Body of pancreas (tissue), 4 donors: ENCODE measurements at regions not wholly inside any gene's neighbourhood (a gene's known extent, or its start where the extent isn't known, plus 50 kb on each side); places are given as distances from the start of the nearest gene placed in this dataset.

Source experiments
- ATAC-seq: fragments of 150-250 bp; one replicate; pipeline ENCODE4 v1.9.1; 2016
- DNase-seq, 4 donors: peaks; one replicate each; pipeline ENCODE4 v3.0.0-alpha.2; 2019
- H3K27ac ChIP-seq, 4 donors: fragments of 200-600 bp; sonication (generic); 1 replicate in 3 of 4; 2 replicates in 1 of 4; pipeline versions ENCODE4 v1.5.1 to v1.6.1; 2016 to 2019; ENCODE audit warnings: mild to moderate bottlenecking in 1 of 4, mixed read lengths in 1 of 4, moderate library complexity in 1 of 4
- H3K27me3 ChIP-seq, 2 donors: fragments of 200-600 bp; sonication (generic); one replicate each; pipeline ENCODE4 v1.6.0; 2016; ENCODE audit warnings: mild to moderate bottlenecking in 1 of 2
- H3K36me3 ChIP-seq, 2 donors: fragments of 200-600 bp; sonication (generic); replicated peaks in 1 of 2; 2 replicates each; pipeline ENCODE4 v1.5.1; 2016; ENCODE audit warnings: low read depth in 2 of 2; ENCODE audit not compliant: insufficient read depth in 1 of 2
- H3K4me1 ChIP-seq: fragments of 200-600 bp; sonication (generic); one replicate; pipeline ENCODE4 v1.6.0; 2016
- H3K4me3 ChIP-seq, 2 donors: fragments of 200-600 bp; sonication (generic); 1 replicate in 1 of 2; 2 replicates in 1 of 2; pipeline ENCODE4 v1.5.1; 2016 to 2019
- H3K9me3 ChIP-seq, 3 donors: fragments of 200-600 bp; sonication (generic); 1 replicate in 2 of 3; 2 replicates in 1 of 3; pipeline ENCODE4 v1.5.1; 2016
- POLR2A ChIP-seq, 3 donors: fragments of 450-650 bp; IDR thresholded peaks; one replicate each; pipeline ENCODE4 v1.6.1; 2016; ENCODE audit warnings: antibody characterized with exemption in 3 of 3, mild to moderate bottlenecking in 2 of 3
- WGBS, 2 donors: methylation state at CpG; one replicate each; pipeline ENCODE4 v1.1.5; 2017; 5-methylcytosine and 5-hydroxymethylcytosine counted together
- intact Hi-C: fragments of 100-400 bp; cut with DNase I; formaldehyde crosslinking; loops from one replicate; pipeline ENCODE4 v1.15.1; 2023
- TF ChIP-seq, protein P1 (sequence below), 7 experiments: fragments of 450-650 bp in 4 of 7; fragments of 200-600 bp in 3 of 7; sonication (generic) in 3 of 7; IDR thresholded peaks; one replicate each; pipeline ENCODE4 v1.5.1; 2016 to 2019; ENCODE audit warnings: antibody characterized with exemption in 7 of 7

DNA sequence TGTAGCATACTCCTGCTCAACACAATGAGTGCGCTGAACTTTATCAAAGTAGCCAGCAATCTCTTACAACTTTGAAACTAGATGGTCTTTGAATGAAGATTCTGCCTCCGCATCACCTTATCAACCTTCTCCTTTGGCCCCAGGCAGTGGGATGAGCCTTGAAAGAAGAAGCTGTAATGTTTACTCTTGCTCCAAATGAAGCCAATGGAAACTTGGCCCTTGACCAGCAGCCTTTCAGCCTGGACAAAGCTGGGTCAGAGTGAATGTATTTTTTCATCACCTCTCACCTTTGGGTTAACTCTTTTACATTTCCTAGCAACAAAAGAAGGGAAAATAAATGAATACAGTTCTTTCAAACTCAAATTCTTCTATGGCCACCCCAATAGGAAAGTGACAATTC, 359.1 kb downstream of the KCNA4 start:
- TF ChIP-seq POLR2A (IDR thresholded peaks at IDR 0.05), result no peak
- TF ChIP-seq, protein P1, sequence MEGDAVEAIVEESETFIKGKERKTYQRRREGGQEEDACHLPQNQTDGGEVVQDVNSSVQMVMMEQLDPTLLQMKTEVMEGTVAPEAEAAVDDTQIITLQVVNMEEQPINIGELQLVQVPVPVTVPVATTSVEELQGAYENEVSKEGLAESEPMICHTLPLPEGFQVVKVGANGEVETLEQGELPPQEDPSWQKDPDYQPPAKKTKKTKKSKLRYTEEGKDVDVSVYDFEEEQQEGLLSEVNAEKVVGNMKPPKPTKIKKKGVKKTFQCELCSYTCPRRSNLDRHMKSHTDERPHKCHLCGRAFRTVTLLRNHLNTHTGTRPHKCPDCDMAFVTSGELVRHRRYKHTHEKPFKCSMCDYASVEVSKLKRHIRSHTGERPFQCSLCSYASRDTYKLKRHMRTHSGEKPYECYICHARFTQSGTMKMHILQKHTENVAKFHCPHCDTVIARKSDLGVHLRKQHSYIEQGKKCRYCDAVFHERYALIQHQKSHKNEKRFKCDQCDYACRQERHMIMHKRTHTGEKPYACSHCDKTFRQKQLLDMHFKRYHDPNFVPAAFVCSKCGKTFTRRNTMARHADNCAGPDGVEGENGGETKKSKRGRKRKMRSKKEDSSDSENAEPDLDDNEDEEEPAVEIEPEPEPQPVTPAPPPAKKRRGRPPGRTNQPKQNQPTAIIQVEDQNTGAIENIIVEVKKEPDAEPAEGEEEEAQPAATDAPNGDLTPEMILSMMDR (IDR thresholded peaks at IDR 0.05), result no peak
- intact Hi-C loops, result no loop called here

GRCh38 chr11:29656597-29656996, 360.2 kb downstream of the KCNA4 start:
- no peaks in the 10 kb centered on the region for H3K4me1 ChIP-seq
- H3K27me3 ChIP-seq, result no peaks in the 10 kb centered on the region
- no peak overlapping the region for H3K4me3 ChIP-seq
- no peak for TF ChIP-seq POLR2A (IDR thresholded peaks at IDR 0.05)
- TF ChIP-seq, protein P1 (IDR thresholded peaks at IDR 0.05), result no peak
- H3K27ac ChIP-seq, result no peak overlapping the region
- H3K36me3 ChIP-seq, result no peaks in the 10 kb centered on the region
- intact Hi-C loops, result no loop called here
- no peaks in the 10 kb centered on the region for H3K9me3 ChIP-seq
- ATAC-seq, result no peak
- 75 to 81% methylated on average over 3 of the region's 3 CpGs for WGBS, 2 donors
- DNase-seq, result no peak

More for the DNA sequence above, 359.1 kb downstream of the KCNA4 start:
- Histone ChIP-seq H3K4me3 (no peak overlapping the region), H3K36me3 (no peaks in the 10 kb centered on the region), H3K9me3 (no peaks in the 10 kb centered on the region), H3K27me3 (no peaks in the 10 kb centered on the region), H3K27ac (no peak overlapping the region), H3K4me1 (no peaks in the 10 kb centered on the region)
- DNase-seq, result no peak
- WGBS, 2 donors, result 53 to 65% methylated on average over 2 of the region's 2 CpGs
- no peak for ATAC-seq

- WGBS, 2 donors, result 87 to 97% methylated on average over 1 of the region's 1 CpG
- ATAC-seq, result no peak
- TF ChIP-seq, protein P1 (IDR thresholded peaks at IDR 0.05), result no peak
- no peak for TF ChIP-seq POLR2A (IDR thresholded peaks at IDR 0.05)
These were observed 371.5 kb downstream of the KCNA4 start for GRCh38 chr11:29645373-29645772.

GRCh38 chr11:29641201-29641600, 375.6 kb downstream of the KCNA4 start:
- ATAC-seq (no peak), DNase-seq (no peak)
- H3K27me3 ChIP-seq, result no peaks in the 10 kb centered on the region
- no peaks in the 10 kb centered on the region for H3K4me1 ChIP-seq
- no peak overlapping the region for H3K4me3 ChIP-seq
- intact Hi-C loops, result no loop called here
- TF ChIP-seq, protein P1 (IDR thresholded peaks at IDR 0.05), result no peak
- no peak for TF ChIP-seq POLR2A (IDR thresholded peaks at IDR 0.05)
- H3K9me3 ChIP-seq, result no peaks in the 10 kb centered on the region
- H3K36me3 ChIP-seq, result no peaks in the 10 kb centered on the region
- H3K27ac ChIP-seq, result no peak overlapping the region

More at GRCh38 chr11:29645373-29645772, 371.5 kb downstream of the KCNA4 start:
- intact Hi-C loops, result no loop called here
- DNase-seq, result no peak
- Histone ChIP-seq H3K36me3 (no peaks in the 10 kb centered on the region), H3K27ac (no peak overlapping the region), H3K9me3 (no peaks in the 10 kb centered on the region), H3K4me1 (no peaks in the 10 kb centered on the region), H3K4me3 (no peak overlapping the region), H3K27me3 (no peaks in the 10 kb centered on the region)

GRCh38 chr11:29634744-29635143, 382.1 kb downstream of the KCNA4 start:
- H3K4me3 ChIP-seq, result no peak overlapping the region
- no peaks in the 10 kb centered on the region for H3K4me1 ChIP-seq
- TF ChIP-seq, protein P1 (IDR thresholded peaks at IDR 0.05), result no peak
- no peak for TF ChIP-seq POLR2A (IDR thresholded peaks at IDR 0.05)
- no peaks in the 10 kb centered on the region for H3K27me3 ChIP-seq
- no peak for ATAC-seq
- intact Hi-C loops, result no loop called here
- H3K27ac ChIP-seq, result no peak overlapping the region
- DNase-seq, result no peak
- no peaks in the 10 kb centered on the region for H3K9me3 ChIP-seq
- 57 to 63% methylated on average over 3 of the region's 3 CpGs for WGBS, 2 donors
- no peaks in the 10 kb centered on the region for H3K36me3 ChIP-seq
